Left cardiac atrium (tissue), 4 donors: ENCODE measurements at regions not wholly inside any gene's neighbourhood (a gene's known extent, or its start where the extent isn't known, plus 50 kb on each side); places are given as distances from the start of the nearest gene placed in this dataset.
"Not testable (repeated sequence)": the region's sequence is repeated elsewhere in the genome, so short reads cannot be mapped to it uniquely, and the experiment has no call there.

ENCODE experiments used
- ATAC-seq, 2 donors: fragments of 200-7000 bp; cut with Tn5 transposase; one replicate each; pipeline ENCODE4 v1.9.1; 2020; ENCODE audit warnings: mild to moderate bottlenecking in 2 of 2, moderate library complexity in 2 of 2
- DNase-seq: peaks from one replicate; pipeline ENCODE4 v3.0.0-alpha.2; 2020
- intact Hi-C, 2 donors: fragments of 100-400 bp; cut with DNase I; formaldehyde crosslinking; loops; one replicate each; pipeline versions ENCODE4 v1.14.1 to v1.15.1; 2022 to 2023
- donor health status: DM: no; HTN: yes; CAD: no.
- donor health status: DM: no; HTN: yes; CAD: no; lungs with severe emphysema.
- donor health status: DM: yes; HTN: yes; CAD: no.
- donor health status: Dilated cardiomyopathy.

DNA sequence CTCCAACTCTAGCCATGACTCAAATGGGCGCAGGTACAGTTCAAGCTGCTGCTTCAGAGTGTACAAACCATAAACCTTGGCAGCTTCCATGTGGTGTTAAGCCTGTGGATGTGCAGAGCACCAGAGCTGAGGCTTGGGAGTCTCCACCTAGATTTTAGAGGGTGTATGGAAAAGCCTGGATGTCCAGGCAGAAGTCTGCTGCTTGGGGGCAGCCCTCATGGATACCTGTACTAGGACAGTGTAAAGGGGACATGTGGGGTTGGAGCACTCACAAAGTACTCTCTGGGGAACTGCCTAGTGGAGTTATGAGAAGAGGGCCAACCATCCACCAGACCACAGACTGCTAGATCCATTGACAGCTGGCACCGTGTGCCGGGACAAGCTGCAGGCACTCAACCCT is 273.5 kb upstream of the ST8SIA4 start:
- intact Hi-C loops, result no loop called here
- ATAC-seq (no peak), DNase-seq (no peak)

DNA sequence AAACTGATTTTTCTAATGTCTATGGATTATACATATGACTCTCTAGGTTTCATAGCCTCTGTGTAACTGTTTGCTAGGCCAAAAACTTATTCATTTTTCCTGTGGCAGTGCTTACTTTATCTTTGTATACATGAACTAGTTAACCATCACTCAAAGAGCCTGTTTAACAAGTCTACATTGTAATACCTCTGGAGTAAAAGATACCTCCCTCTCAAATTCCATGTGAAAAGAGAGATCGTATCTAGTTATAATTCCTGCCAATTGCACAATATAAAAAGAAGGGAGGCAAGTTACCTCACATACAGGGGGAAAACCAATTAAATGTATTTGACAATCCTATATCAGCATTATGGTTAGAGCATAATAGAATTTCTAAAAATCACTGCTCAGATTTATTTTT is 271.9 kb upstream of the ST8SIA4 start:
- intact Hi-C loops, result no loop called here
- no peak for ATAC-seq
- no peak for DNase-seq

DNA sequence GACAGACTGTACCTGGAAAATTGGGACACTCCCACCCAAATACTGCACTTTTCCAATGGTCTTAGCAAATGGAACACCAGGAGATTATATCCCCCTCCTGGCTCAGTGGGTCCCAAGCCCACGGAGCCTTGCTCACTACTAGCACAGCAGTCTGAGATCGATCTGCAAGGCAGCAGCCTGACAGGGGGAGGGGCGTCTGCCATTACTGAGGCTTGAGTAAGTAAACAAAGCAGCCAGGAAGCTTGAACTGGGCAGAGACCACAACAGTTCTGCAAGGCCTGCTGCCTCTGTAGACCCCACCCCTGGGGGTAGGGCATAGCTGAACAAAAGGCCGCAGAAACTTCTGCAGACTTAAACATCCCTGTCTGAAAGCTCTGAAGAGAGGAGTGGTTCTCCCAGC is 260.0 kb upstream of the ST8SIA4 start:
- no peak for ATAC-seq
- intact Hi-C loops, result no loop called here
- DNase-seq, result no peak

DNA sequence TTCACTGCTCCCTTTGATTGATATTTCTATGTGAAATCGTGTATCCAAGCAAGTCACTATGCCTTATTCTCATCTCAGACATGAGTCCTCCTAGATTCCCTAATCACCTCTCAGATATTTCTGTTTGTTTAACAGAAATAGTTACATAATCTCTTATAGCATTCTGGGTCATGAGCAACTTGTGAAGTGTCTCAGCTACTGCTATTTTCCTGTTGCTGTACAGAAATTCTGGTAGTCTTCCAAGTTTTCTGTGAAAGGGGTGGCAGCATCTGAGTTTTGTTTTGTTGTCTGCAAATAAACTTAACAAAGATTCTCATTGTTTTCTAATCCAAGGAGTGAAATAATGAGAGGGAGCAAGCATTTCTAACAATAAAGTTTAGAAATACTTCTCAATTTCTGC is 256.9 kb upstream of the ST8SIA4 start:
- ATAC-seq, result no peak
- intact Hi-C loops, result no loop called here
- DNase-seq, result no peak

DNA sequence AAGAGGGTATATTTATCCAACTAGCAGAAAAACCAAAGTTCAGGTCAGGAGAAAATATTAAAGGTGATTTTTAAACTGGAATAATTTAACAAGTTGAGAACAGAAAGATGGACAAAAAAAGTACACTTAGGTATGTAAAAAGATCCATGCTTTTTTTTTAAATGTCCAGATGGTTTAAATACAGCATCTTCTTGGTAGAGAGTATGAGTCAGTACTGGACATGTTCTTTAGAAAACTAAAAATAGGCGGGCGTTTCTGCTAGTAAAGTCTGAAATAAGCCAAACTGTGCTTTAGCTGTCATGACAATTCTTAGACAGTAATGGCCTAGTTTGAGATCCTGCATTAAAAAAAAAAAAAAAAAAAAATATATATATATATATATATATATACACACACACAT is 255.9 kb upstream of the ST8SIA4 start:
- intact Hi-C loops, result no loop called here

DNA sequence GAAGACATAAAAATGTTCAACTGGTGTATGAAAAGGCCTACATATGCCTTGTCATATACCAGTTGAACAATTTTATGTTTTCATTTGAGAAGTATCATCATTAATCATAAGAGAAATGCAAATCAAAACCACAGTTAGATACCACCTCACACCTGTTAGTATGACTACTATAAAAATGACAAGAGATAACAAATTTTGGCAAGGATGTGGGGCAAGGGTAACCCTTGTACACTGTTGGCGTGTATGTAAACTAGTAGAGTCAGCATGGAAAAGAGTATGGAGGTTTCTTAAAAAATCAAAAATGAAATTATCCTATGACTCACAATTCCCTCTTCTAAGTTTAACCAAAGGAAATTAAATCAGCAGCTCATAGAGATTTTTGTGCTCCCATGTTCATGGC is 250.4 kb upstream of the ST8SIA4 start:
- no peak for DNase-seq
- ATAC-seq, result no peak
- intact Hi-C loops, result no loop called here

More for the DNA sequence above, 255.9 kb upstream of the ST8SIA4 start:
- ATAC-seq (no peak), DNase-seq (no peak)

DNA sequence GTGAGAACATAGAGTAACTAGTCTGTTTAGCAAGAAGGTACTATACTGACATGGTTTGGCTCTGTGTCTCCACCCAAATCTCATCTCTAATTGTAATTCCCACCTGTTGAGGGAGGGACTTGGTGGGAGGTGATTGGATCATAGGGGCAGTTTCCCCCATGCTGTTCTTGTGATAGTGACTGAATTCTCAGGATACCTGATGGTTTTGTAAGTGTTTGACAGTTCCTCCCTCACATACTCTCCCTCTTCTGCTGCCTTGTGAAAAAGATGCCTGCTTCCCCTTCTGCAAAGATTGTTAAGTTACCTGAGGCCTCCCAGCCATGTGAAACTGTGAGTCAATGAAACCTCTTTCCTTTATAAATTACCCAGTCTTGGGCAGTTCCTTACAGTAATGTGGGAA is 240.4 kb upstream of the ST8SIA4 start:
- ATAC-seq (no peak), DNase-seq (no peak)
- intact Hi-C loops, result no loop called here

DNA sequence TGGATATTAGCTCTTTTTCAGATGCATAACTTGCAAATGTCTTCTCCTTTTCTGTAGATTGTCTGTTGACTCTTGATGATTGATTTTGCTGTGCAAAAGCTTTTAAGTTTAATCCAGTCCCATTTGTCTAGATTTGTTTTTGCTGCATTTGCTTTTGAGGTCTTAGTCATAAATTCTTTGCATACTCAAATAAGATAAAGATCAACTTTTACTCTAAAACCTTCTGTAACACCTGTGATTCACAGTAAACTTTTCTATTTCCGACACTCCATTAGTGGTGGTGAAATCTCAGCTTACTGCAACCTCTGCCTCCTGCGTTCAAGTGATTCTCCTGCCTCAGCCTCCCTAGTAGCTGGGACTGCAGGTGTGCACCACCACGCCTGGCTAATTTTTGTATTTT is 239.0 kb upstream of the ST8SIA4 start:
- intact Hi-C loops, result no loop called here
- DNase-seq (no peak), ATAC-seq (no peak)

DNA sequence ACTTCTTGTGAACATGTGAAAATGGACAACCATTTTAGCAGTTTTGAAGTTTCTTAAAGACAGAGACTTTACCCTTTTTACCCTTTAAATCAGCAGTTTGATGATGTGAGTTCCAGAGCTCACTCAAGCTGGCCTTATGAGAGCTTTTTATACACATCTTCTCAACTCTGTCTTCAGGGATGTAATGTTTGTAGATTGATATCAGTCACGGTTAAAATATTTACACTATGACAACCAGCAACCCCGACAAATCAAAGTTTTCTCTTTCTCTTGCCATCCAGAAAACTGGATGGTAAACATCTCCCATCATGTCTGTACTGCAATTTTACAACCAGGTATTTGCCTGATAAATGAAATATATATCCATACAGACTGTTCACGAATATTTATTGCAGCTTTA is 233.4 kb upstream of the ST8SIA4 start:
- DNase-seq, result no peak
- intact Hi-C loops, result no loop called here
- ATAC-seq, result no peak

DNA sequence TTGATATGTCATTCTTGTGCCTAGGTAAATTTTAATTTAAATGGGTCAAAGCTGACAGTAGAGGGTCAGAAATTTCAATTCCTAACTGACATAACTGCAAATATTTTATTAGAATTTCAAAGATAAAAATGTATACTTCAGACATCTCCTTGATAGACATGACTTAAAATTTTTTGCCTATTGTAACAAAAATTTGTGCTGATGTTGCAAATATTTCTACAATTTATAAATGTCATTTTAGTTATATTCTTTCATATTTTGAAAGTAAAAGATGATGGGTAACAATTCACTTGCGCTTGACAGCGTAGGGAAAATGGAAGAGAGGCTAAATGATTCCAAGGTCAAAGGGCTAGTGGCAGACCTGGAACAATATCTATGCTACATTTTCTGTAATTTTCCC is 220.3 kb upstream of the ST8SIA4 start:
- intact Hi-C loops, result no loop called here
- ATAC-seq (no peak), DNase-seq (no peak)

DNA sequence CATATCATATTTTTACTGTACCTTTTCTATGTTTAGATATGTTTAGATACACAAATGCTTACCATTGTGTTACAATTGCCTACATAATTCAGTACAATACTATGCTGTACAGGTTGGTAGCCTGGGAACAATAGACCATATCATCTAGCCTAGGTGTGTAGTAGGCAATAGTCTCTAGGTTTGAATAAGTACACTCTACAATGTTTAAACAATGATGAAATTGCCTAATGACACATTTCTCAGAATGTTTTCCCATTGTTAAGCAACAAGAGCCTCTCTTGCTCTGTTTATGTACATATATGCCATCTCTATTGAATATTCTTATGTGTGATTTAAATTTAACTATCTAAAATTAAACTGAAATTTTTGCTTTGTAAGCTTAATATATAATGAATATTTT is 209.6 kb upstream of the ST8SIA4 start:
- DNase-seq, result no peak
- intact Hi-C loops, result no loop called here
- ATAC-seq, result no peak

DNA sequence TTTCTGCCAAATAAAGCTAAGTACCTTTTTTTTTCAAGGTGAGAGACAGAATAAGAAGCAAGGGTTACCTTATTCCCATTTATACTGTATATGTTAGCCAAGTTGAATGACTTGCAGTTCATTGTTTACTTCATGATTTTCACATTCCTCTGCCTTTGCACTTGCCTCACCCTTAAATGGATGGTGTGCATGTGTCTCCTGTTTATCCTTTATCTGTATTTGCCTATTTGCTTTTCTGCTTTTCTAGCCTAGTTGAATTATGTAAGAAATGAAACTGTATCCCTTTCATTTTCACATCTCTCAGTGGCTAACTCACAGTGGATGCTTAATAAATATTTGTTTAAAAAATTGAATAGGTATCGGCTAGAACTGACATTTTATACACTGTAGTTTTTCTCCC is 200.8 kb upstream of the ST8SIA4 start:
- no peak for DNase-seq
- intact Hi-C loops, result no loop called here
- no peak for ATAC-seq

DNA sequence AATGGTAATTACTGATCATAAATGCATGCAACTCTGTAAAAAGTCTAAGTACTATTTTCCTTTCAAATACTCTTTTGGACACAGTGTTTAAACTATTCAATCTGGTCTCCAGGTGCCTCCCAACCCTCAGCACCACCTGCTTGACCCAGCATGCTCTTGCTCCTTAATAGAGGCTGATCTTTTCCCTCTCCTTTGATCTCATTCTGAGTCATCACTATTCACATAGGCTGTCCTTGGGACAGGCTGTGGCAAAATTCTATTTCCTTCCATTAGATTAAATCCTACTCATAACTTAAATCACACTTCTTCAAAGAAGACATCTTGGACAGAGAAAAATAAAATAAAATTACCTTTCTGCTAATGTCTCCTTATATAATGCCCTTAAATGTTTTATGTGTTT is 199.4 kb upstream of the ST8SIA4 start:
- intact Hi-C loops, result no loop called here

DNA sequence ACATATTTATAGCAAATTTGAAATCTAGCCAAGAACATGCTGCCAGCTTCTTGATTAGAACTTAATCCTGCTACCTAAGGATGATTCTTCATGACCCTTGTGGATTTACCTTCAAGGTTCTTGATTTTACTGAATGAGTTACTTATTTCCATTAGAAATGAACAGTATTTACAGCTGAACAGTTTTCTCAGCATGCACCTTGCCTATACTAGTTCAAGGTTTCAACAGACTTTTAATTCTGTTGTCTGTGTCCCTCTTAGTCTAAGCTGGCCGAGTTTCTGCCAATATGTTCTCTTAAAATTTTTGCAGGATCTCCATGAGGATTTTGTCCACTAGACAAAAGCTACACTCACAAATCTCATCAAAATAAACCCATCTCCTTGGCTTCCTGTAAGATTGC is 188.8 kb upstream of the ST8SIA4 start:
- intact Hi-C loops, result no loop called here
- no peak for ATAC-seq
- DNase-seq, result no peak

More for the DNA sequence above, 199.4 kb upstream of the ST8SIA4 start:
- DNase-seq (no peak), ATAC-seq (no peak)

DNA sequence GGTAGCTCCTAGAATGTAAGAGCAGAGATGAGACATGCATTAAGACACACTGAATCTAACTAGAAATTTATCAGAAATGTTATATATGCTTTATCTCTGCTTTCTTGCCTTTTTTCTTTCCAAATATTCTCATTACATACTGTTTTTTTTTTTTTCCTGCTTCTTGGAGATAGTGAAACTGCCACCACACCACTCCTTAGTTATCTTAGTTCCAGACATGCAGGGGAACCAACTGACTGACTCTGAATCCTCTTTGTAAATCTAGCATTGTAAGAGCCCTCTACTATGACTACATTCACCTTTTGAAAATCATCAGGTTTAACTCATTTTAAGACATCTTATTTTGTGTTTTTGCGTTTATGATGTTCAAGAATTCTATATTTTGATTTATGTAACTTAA is 181.3 kb upstream of the ST8SIA4 start:
- ATAC-seq, result no peak
- intact Hi-C loops, result no loop called here
- DNase-seq, result no peak

DNA sequence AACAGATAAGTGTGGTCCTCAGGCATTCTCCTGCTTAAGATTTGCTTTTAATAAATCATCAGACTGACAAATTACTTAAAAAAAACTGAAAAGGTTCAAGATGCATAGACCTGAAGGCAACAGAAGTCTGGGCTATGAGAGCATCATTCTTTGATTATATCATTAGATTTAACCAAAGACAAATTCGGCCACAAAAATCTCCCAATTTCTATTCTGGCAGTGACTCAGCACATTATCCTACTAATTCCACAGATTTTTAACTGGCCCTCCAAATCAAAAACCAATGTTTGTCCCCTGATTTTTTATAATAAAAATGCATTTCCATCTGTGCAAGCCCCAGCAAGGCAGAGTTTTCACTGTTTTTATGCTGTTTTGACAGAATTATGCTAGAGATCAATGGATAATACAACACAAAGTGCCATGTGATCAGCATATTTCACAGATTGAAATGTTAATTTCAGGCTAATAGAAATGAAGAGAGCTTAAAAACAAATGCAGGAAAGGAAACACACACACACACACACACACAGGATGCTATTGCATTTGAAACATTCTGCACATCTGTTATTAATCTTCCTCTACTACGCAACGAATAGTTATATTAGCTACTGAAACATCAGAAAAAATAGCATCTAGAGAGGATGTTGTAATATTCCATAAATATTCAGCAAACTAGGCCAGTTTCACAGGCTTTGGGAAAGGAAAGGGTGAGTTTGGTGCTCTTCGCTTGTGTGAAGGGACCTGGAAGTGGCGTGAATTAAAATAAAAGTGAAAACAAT is 177.6 kb upstream of the ST8SIA4 start:
- DNase-seq, result no peak
- intact Hi-C loops, result no loop called here

DNA sequence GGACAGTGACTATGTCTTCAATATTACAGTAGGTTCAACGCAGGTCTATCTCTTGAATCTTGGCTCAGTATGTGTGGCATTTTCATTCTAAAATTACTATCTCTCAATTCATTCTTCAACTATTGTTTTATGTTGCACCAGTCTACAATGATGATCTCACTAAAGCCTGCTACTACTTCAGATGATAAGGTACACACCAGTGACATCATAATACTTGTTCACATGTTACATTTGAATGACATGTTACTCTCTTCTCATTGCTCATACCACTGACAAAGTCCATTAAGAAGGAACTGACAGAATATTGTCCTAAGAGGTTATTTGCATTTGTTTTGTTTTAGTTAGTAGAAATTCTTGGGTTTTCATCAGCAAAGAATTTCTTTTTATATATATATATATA is 165.2 kb upstream of the ST8SIA4 start:
- intact Hi-C loops, result no loop called here
- ATAC-seq (no peak), DNase-seq (no peak)

More for the DNA sequence above, 177.6 kb upstream of the ST8SIA4 start:
- ATAC-seq, result no peak

DNA sequence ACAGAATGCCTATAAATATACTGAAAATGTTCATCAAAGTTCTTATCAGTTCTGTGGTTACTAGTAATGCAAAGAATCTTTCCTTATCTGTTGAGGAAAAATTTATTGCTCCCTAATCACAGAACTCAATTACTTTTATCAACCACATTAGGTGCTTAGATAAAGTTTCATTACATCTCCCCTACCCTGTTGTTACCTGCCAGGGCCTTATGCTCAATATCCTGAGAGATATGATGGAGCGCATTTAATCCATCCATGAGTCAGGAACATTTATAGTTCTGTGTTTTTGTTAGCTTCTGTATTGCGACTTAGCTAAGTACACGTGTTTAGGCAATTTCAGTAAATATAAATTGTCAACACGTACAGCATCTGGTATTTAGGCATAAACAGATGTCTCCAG is 164.3 kb upstream of the ST8SIA4 start:
- ATAC-seq, result no peak
- intact Hi-C loops, result no loop called here
- no peak for DNase-seq

DNA sequence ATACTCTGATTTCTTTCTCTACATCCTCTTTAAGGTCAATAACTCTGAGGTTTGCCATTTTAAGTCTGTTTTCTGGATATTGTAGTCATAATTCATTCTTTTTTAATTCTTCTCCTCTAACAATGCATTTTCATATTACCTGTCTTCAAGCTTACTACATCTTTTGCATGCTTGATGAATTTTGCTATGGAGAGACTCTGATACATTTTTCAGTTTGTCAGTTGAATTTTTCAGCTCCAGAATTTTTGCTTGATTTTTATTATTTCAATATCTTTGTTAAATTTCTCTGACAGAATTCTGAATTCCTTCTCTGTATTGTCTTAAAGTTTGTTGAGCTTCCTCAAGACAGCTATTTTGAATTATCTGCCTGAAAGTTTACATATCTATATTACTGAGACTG is 159.8 kb upstream of the ST8SIA4 start:
- no peak for ATAC-seq
- intact Hi-C loops, result no loop called here

DNA sequence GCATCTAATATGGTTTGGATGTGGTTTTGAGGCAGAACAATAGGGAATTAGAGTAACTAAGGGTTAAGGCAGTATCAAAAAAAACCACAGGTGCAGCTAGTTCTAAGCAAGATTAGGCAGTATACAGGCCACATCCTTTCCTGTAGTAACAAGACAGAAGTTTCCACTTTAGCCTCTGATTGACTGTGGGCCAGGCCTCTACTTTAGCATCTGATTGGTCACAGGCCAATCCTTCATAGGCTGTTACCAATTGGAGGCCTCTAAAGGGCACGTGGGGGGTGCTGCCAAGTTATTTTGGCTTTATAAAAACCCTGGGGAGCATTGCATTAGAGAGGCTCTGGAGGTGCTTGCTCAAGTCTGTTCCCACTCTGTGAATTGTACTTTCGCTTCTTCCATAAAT is 144.1 kb upstream of the ST8SIA4 start:
- no peak for DNase-seq
- intact Hi-C loops, result no loop called here
- no peak for ATAC-seq

More for the DNA sequence above, 159.8 kb upstream of the ST8SIA4 start:
- no peak for DNase-seq

DNA sequence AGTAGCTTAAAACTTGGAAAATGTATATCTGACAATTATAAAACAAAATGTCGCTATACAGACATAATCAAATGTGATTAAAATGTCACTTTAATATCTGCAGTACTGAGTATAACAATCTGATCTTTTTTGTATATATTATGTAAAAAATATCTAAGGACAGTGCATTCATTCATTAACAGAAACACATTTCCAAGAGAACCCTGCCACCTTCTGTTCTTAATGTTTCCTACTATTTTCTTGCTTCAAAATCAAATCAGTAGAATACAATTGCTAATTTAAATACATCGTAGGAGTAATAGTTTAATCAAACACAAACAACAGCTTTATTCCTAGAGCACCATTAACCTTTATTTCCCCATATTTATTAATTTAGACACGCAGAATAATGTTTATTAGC is 142.6 kb upstream of the ST8SIA4 start:
- ATAC-seq, result no peak
- intact Hi-C loops, result no loop called here
- no peak for DNase-seq

DNA sequence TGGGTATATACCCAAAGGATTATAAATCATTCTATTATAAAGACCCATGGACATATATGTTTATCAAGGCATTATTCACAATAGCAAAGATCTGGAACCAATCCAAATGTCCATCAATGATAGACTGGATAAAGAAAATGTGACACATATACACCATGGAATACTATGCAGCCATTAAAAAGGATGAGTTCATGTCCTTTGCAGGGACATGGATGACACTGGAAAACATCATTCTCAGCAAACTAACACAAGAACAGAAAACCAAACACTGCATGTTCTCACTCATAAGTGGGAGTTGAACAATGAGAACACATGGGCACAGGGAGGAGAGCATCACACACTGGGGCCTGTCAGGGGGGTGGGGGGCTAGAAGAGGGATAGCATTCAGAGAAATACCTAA is 136.9 kb upstream of the ST8SIA4 start:
- intact Hi-C loops, DNase-seq, ATAC-seq: not testable (repeated sequence)
